ENCODE measurements at regions not wholly inside any gene's neighbourhood (a gene's known extent, or its start where the extent isn't known, plus 50 kb on each side); places are given as distances from the start of the nearest gene placed in this dataset.

DNA sequence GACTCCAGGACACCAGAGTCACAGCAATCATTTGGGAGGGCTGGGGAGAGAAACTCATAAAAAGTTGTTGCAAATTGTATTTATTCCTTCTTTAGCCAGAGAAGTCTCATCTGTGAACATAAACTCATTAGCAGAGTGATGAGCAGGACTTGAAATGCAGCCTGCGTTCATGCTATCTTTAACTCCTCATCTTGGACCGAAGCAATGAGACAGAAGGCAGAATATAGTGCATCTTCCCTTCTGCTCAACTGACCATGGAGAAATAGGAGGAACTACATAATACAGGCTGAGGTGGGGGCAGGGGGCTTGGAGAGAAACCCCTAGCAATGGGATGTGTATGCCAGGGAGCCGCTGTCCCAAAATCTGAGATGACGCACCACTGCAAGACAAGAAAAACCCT is 121.8 kb upstream of the AJAP1 start:
- TF ChIP-seq POLR2AphosphoS5 (IDR thresholded peaks at IDR 0.05) (no peak), POLR2A (IDR thresholded peaks at IDR 0.05) (no peak)
- TF ChIP-seq, protein P1, sequence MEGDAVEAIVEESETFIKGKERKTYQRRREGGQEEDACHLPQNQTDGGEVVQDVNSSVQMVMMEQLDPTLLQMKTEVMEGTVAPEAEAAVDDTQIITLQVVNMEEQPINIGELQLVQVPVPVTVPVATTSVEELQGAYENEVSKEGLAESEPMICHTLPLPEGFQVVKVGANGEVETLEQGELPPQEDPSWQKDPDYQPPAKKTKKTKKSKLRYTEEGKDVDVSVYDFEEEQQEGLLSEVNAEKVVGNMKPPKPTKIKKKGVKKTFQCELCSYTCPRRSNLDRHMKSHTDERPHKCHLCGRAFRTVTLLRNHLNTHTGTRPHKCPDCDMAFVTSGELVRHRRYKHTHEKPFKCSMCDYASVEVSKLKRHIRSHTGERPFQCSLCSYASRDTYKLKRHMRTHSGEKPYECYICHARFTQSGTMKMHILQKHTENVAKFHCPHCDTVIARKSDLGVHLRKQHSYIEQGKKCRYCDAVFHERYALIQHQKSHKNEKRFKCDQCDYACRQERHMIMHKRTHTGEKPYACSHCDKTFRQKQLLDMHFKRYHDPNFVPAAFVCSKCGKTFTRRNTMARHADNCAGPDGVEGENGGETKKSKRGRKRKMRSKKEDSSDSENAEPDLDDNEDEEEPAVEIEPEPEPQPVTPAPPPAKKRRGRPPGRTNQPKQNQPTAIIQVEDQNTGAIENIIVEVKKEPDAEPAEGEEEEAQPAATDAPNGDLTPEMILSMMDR (IDR thresholded peaks at IDR 0.05): no peak
